ENCODE measurements at regions not wholly inside any gene's neighbourhood (a gene's known extent, or its start where the extent isn't known, plus 50 kb on each side); places are given as distances from the start of the nearest gene placed in this dataset.

DNA sequence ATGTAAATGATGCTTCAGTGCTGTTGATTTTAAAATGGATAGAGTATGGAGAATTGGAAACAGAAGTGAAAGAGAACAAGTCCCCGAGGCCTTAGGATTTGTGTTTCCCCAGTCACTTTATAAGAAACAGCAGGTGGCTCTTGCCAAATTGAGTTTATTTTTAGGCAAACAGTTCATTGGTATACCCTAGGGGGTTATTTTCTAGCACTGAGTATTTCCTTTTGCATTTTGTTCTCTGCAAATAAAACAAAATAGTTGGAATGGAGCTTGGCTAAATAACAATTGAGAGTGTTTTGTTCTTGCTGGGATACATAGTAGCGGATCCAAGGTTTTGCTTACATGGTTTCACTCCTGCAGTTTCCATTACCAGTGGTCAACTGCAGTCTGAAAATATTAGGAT, 591.1 kb upstream of the C16orf82 start:
- ChIA-PET POLR2A (no interaction called here), CTCF (no interaction called here)
- DNase-seq (ENCODE audit: low read depth, low spot score): no peak
- Histone ChIP-seq H3K9me3 (ENCODE audit: control insufficient read depth, insufficient read depth, low read length) (no peaks in the 10 kb centered on the region), H3K27me3 (ENCODE audit: control insufficient read depth, insufficient read depth, low read length) (no peaks in the 10 kb centered on the region), H3K27ac (ENCODE audit: low read depth, low read length) (no peak overlapping the region), H3K4me3 (ENCODE audit: low read depth, low read length) (no peak overlapping the region)
- TF ChIP-seq CTCF (IDR thresholded peaks at IDR 0.05; ENCODE audit: low read depth, low read length): no peak

DNA sequence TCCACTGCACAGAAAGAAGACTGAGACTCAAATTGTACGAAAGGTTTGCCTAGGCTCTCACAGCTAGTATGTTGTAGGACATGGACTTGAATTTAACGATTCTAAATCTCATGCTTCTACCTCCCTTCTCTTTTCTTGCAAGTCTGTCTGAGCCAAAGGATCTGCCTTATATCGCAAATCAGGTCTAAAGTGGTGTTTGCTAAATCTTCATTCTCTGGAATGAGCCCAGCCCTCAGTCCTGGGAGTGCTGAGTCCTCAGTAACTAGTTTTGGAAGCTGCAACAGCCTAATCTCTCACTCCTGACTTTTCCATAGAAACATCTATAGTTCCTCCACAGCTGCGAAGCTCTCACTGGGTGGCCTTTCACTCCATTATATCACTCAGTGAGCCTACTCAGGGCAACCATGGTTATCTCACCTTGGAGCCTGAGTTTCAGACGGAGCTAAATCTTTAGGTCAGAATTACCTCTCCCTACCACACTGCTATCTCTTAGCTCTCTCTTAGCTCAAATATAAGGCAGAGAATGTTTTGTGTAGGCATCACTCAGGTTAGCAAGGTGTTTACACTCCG, 575.5 kb upstream of the C16orf82 start:
- no peaks in the 10 kb centered on the region for H3K27me3 ChIP-seq (ENCODE audit: control insufficient read depth, insufficient read depth, low read length)
- DNase-seq (ENCODE audit: low read depth, low spot score): no peak
- ChIA-PET CTCF (no interaction called here), POLR2A (no interaction called here)
- no peak for TF ChIP-seq CTCF (IDR thresholded peaks at IDR 0.05; ENCODE audit: low read depth, low read length)
- H3K27ac ChIP-seq (ENCODE audit: low read depth, low read length): no peak overlapping the region
- no peak overlapping the region for H3K4me3 ChIP-seq (ENCODE audit: low read depth, low read length)
- H3K9me3 ChIP-seq (ENCODE audit: control insufficient read depth, insufficient read depth, low read length): peaks cover 8% of the 10 kb centered on the region

GRCh38 chr16:26491962-26492361, 574.8 kb upstream of the C16orf82 start:
- no peak for DNase-seq (ENCODE audit: low read depth, low spot score)
- TF ChIP-seq CTCF (IDR thresholded peaks at IDR 0.05; ENCODE audit: low read depth, low read length): no peak
- POLR2A ChIA-PET: no interaction called here
- Histone ChIP-seq H3K9me3 (ENCODE audit: control insufficient read depth, insufficient read depth, low read length) (peaks cover 8% of the 10 kb centered on the region), H3K27ac (ENCODE audit: low read depth, low read length) (no peak overlapping the region), H3K4me3 (ENCODE audit: low read depth, low read length) (no peak overlapping the region), H3K27me3 (ENCODE audit: control insufficient read depth, insufficient read depth, low read length) (no peaks in the 10 kb centered on the region)
- CTCF ChIA-PET: no interaction called here

DNA sequence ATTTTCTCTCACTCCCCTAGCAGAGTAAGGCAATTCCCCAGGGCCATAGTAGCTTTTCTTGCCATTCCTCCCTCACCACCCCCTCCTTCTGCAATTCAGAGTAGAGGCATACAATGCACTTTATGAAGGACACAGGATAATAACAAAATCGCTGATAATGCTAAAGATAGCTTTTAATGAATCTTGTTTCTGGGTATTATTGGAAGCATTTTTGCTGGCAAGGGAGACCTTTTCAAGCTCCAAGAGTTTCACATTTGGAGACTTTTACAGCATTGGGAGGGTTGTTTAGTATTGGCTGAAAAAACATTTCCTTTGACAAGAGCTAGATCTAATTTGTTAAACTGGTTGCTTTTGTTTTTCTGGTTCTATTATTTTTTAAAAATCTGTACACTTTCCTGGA, 573.0 kb upstream of the C16orf82 start:
- Histone ChIP-seq H3K9me3 (ENCODE audit: control insufficient read depth, insufficient read depth, low read length) (peaks cover 8% of the 10 kb centered on the region), H3K4me3 (ENCODE audit: low read depth, low read length) (no peak overlapping the region), H3K27ac (ENCODE audit: low read depth, low read length) (no peak overlapping the region), H3K27me3 (ENCODE audit: control insufficient read depth, insufficient read depth, low read length) (no peaks in the 10 kb centered on the region)
- TF ChIP-seq CTCF (IDR thresholded peaks at IDR 0.05; ENCODE audit: low read depth, low read length): no peak
- ChIA-PET POLR2A (no interaction called here), CTCF (no interaction called here)
- no peak for DNase-seq (ENCODE audit: low read depth, low spot score)

GRCh38 chr16:26497896-26498295, 568.8 kb upstream of the C16orf82 start:
- POLR2A ChIA-PET: no interaction called here
- no peak overlapping the region for H3K4me3 ChIP-seq (ENCODE audit: low read depth, low read length)
- CTCF ChIA-PET: no interaction called here

More at GRCh38 chr16:26497896-26498295, 568.8 kb upstream of the C16orf82 start:
- H3K27me3 ChIP-seq (ENCODE audit: control insufficient read depth, insufficient read depth, low read length): no peaks in the 10 kb centered on the region
- DNase-seq (ENCODE audit: low read depth, low spot score): no peak
- TF ChIP-seq CTCF (IDR thresholded peaks at IDR 0.05; ENCODE audit: low read depth, low read length): no peak
- H3K9me3 ChIP-seq (ENCODE audit: control insufficient read depth, insufficient read depth, low read length): peaks cover 4% of the 10 kb centered on the region
- no peak overlapping the region for H3K27ac ChIP-seq (ENCODE audit: low read depth, low read length)
